Astrocyte of the spinal cord (primary cell): ENCODE measurements at regions not wholly inside any gene's neighbourhood (a gene's known extent, or its start where the extent isn't known, plus 50 kb on each side); places are given as distances from the start of the nearest gene placed in this dataset.

Experiments
- DNase-seq: peaks from one replicate; pipeline ENCODE4 v3.0.0; 2011; ENCODE audit warnings: low read depth, low spot score
- H3K4me3 ChIP-seq: 2 replicates; pipeline ENCODE4 v1.5.1; 2011; ENCODE audit warnings: low read depth, mild to moderate bottlenecking, low read length, moderate library complexity
- in situ Hi-C: cut with HindIII; loops from 2 replicates; pipeline ENCODE4 v1.10.0; 2017; ENCODE audit warnings: low sequenced_read_pairs
- TF ChIP-seq, protein P1 (sequence below): IDR thresholded peaks from 2 replicates; pipeline ENCODE4 v1.5.1; 2012; ENCODE audit warnings: low read depth, mild to moderate bottlenecking, low read length, inconsistent platforms

DNA sequence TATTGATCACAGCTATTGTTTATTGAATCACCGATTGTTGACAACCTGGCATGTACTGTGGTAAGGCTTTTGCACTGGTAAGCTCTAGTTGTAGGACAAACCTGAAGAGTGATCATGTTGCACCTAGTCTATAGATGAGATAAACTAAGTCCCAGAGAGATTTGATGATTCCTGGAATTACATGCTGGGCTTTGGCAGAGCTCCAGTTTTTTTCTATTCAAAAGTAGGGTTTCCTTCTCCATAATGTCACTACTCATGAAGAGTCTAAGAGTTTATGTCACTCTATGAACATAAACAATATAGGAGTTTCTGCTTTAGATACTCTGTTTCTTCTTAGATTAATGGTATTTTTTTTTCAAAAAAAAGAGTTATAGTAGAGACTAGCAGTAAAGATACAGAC lies 72.0 kb downstream of the BMP4 start:
- H3K4me3 ChIP-seq: no peak overlapping the region
- DNase-seq: no peak
- in situ Hi-C loops: no loop called here
- TF ChIP-seq, protein P1, sequence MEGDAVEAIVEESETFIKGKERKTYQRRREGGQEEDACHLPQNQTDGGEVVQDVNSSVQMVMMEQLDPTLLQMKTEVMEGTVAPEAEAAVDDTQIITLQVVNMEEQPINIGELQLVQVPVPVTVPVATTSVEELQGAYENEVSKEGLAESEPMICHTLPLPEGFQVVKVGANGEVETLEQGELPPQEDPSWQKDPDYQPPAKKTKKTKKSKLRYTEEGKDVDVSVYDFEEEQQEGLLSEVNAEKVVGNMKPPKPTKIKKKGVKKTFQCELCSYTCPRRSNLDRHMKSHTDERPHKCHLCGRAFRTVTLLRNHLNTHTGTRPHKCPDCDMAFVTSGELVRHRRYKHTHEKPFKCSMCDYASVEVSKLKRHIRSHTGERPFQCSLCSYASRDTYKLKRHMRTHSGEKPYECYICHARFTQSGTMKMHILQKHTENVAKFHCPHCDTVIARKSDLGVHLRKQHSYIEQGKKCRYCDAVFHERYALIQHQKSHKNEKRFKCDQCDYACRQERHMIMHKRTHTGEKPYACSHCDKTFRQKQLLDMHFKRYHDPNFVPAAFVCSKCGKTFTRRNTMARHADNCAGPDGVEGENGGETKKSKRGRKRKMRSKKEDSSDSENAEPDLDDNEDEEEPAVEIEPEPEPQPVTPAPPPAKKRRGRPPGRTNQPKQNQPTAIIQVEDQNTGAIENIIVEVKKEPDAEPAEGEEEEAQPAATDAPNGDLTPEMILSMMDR: no peak

DNA sequence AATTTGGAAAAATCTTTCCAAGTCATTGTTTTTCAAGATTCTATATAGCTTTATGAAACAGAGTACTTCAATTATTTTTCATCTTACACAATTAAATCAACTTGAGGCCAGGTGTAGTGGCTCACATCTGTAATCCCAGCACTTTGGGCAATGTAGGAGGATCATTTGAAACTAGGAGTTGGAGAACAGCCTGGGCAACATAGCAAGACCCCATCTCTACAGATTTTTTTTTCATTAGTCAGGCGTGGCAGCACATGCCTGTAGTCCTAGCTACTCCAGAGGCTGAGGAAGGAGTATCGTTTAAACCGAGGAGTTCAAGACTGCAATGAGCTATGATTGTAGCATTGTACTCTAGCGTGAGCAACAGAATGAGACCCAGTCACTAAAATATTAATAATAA lies 72.9 kb downstream of the BMP4 start:
- H3K4me3 ChIP-seq: no peak overlapping the region
- in situ Hi-C loops: no loop called here
- DNase-seq: no peak
- TF ChIP-seq, protein P1: no peak

DNA sequence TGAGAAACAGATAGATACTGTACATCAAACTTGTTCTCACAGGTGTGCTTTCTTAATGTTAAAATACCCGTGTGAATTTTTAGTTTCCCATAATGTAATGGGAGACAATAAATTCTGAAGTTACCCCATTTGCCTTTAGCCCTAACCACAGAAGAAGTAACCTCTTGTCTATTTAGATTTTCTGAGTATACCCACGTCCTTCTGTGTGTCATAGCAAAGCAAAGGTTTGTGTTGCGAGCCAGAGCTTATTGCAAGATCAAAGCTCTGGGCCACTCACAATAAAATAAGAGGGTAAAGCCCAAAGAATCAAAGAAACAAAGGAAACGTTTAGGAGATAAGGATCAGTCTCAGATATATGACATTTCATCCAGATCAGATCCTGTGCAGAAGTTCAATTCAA lies 73.9 kb downstream of the BMP4 start:
- in situ Hi-C loops: no loop called here
- H3K4me3 ChIP-seq: no peak overlapping the region
- DNase-seq: no peak
- TF ChIP-seq, protein P1: no peak

DNA sequence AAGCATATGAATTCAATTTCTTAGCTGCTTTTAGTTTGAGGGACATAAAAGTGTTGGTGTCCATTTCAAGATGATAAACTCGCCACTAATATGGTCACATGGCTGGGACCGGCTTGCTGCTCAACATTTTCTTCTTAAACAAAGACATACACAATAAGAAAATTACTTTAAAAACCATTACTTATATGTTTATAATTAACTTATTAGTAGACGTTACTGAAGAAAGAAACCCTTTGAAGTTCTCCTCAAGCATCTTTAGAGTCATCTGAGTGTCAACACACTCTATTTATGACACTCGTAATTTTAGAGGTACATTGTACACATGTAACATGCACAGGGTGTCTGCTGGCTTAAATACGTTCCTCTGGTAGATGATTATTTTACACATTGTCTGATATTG lies 74.7 kb downstream of the BMP4 start:
- TF ChIP-seq, protein P1: no peak
- no peak for DNase-seq
- in situ Hi-C loops: no loop called here
- H3K4me3 ChIP-seq: no peak overlapping the region

DNA sequence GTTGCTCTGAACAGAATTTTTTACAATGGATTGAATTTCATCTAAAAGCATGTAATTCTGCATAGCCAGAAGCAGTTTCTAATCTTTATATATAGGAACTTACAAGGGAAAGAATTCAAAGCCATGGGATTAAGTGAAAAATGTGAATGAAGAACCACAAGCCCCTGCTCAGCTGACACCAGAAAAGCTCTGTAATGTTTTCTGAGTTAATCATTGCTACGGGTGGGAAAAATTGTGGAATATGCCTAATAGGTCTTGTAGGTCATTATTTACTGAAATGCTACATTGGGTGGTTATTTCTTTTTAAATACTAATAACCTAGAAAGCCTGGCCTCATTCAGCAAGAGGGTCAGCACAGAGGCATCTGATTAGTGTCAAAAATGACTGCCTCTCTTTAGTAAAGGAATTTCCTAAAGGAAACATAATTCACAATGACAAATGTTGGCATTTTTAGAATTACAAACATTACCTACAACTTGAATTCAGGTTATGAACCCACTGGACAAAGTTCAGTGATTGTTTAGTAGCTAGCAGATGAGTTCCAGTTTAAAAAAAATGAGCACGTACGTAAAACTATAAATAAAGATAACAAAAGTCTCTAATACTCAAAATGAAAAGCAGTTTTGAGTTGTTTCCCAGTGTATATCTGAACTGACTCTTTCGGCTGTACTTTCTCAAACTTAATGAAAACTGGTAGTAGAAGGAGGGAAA lies 75.3 kb downstream of the BMP4 start:
- H3K4me3 ChIP-seq: no peak overlapping the region
- peak; percentile 48 for DNase-seq
- TF ChIP-seq, protein P1: no peak
- in situ Hi-C loops: no loop called here

DNA sequence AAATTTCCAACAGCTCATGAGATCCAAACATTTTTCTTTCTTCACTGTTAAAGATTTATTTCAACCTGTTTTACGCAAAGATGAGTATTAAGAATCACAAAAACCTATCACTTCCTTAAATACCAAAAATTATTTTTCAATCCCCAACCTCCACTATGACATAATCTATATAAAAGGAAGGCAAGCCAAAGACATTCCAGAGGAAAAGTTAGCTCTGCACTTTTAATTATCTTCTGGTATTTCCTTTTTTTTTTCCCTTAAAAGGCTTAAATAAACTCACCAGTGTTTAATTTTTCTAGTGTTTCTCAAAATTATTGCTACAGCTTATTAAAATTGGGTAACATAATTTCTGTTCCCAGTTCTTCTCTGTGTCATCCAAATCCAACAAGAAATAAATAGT lies 75.9 kb downstream of the BMP4 start:
- TF ChIP-seq, protein P1: no peak
- no peak overlapping the region for H3K4me3 ChIP-seq
- no peak for DNase-seq
- in situ Hi-C loops: no loop called here

DNA sequence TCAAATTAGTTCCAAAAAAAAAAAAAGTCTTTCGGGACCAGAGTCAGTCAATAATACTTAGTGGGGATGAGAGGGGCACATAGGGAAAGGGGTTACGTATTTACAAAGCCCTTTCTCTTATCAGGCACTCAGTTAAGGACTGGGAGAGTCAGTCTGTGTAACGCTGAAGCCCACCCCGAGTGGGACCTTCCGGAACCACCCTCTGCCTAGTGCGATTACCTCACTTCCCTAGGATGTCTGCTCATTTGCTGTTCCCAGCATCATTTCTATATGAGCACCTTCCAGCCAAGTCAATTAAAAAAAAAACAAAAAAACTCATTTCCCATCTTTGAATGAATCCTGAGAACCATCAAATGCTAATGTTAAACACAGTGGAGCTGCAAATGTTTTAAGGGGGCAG lies 76.9 kb downstream of the BMP4 start:
- no peak overlapping the region for H3K4me3 ChIP-seq
- TF ChIP-seq, protein P1: no peak
- no peak for DNase-seq
- in situ Hi-C loops: no loop called here
